A673 (cell line): ENCODE measurements at regions not wholly inside any gene's neighbourhood (a gene's known extent, or its start where the extent isn't known, plus 50 kb on each side); places are given as distances from the start of the nearest gene placed in this dataset.

Experiments used
- BruUV-seq: library from RNA; stranded (reverse); fragments of 400-500 nt; replicated peaks from 2 replicates; lab custom pipeline; 2021; lab: Mats Ljungman, UMichigan
- CTCF ChIA-PET: fragments of 300-600 bp; sonication (Branson Sonifier 250); formaldehyde crosslinking; loops from one replicate; lab custom pipeline; 2022; ENCODE audit warnings: antibody characterized with exemption; lab: Charles Lee
- POLR2A ChIA-PET: fragments of 300-600 bp; sonication (Branson Sonifier 250); formaldehyde crosslinking; loops from one replicate; lab custom pipeline; 2022; ENCODE audit warnings: antibody characterized with exemption; ENCODE audit not compliant: low non-redundant PET; lab: Charles Lee
- DNase-seq: peaks from one replicate; pipeline ENCODE4 v3.0.0-alpha.2; 2015; ENCODE audit warnings: low spot score
- H3K27ac ChIP-seq: fragments of 200-600 bp; sonication (generic); 2 replicates; pipeline ENCODE4 v1.5.1; 2016; ENCODE audit warnings: mixed run types, low read depth, mild to moderate bottlenecking, mixed read lengths, antibody characterized with exemption, low read length; ENCODE audit not compliant: poor library complexity, severe bottlenecking
- H3K27me3 ChIP-seq: fragments of 200-600 bp; sonication (generic); replicated peaks from 2 replicates; pipeline ENCODE4 v1.6.1; 2017; ENCODE audit warnings: mixed run types, low read depth, mild to moderate bottlenecking, mixed read lengths, antibody characterized with exemption, low read length; ENCODE audit not compliant: insufficient read depth, poor library complexity
- H3K36me3 ChIP-seq: fragments of 200-600 bp; sonication (generic); 2 replicates; pipeline ENCODE4 v1.6.1; 2016; ENCODE audit warnings: mixed run types, mild to moderate bottlenecking, mixed read lengths, antibody characterized with exemption, low read length; ENCODE audit not compliant: insufficient read depth, poor library complexity, severe bottlenecking
- H3K4me1 ChIP-seq: fragments of 200-600 bp; sonication (generic); 2 replicates; pipeline ENCODE4 v1.6.1; 2017; ENCODE audit warnings: mixed run types, mild to moderate bottlenecking, mixed read lengths, antibody characterized with exemption, low read length; ENCODE audit not compliant: insufficient read depth, poor library complexity, severe bottlenecking
- H3K4me3 ChIP-seq: fragments of 200-600 bp; sonication (generic); 2 replicates; pipeline ENCODE4 v1.5.1; 2016; ENCODE audit warnings: low read depth, mixed run types, mild to moderate bottlenecking, mixed read lengths, low read length; ENCODE audit not compliant: poor library complexity, severe bottlenecking
- H3K9me3 ChIP-seq: fragments of 200-600 bp; sonication (generic); 2 replicates; pipeline ENCODE4 v1.6.1; 2016; ENCODE audit warnings: mixed run types, low read depth, mild to moderate bottlenecking, mixed read lengths, antibody characterized with exemption, low read length; ENCODE audit not compliant: poor library complexity, severe bottlenecking
- CTCF ChIP-seq: fragments of 300-800, 200-600 bp; sonication (generic); conservative IDR thresholded peaks from 2 replicates; pipeline ENCODE4 v1.5.1; 2017; ENCODE audit warnings: low read depth, mild to moderate bottlenecking, antibody characterized with exemption, low read length, moderate library complexity, mixed read lengths
- EZH2 ChIP-seq: fragments of 200-600 bp; sonication (generic); IDR thresholded peaks from 2 replicates; pipeline ENCODE4 v1.6.1; 2017; ENCODE audit warnings: borderline replicate concordance, low read depth, mild to moderate bottlenecking, mixed read lengths, antibody characterized with exemption, low read length; ENCODE audit not compliant: poor library complexity, severe bottlenecking
- intact Hi-C: fragments of 100-400 bp; cut with micrococcal nuclease; formaldehyde crosslinking; loops from one replicate; pipeline ENCODE4 v1.10.0; 2022; ENCODE audit not compliant: unreplicated experiment

- no TSS peak for BruUV-seq
- peak; percentile 25 for DNase-seq
- no peaks in the 10 kb centered on the region for H3K9me3 ChIP-seq
- H3K27me3 ChIP-seq, result no peaks in the 10 kb centered on the region
- POLR2A ChIA-PET, result no interaction called here
- H3K36me3 ChIP-seq, result no peaks in the 10 kb centered on the region
- intact Hi-C loops, result no loop called here
- H3K27ac ChIP-seq, result no peak overlapping the region
- CTCF ChIA-PET, result no interaction called here
- no peaks in the 10 kb centered on the region for H3K4me1 ChIP-seq
- no peak overlapping the region for H3K4me3 ChIP-seq
- TF ChIP-seq EZH2 (no peak), CTCF (no peak)
These were observed 83.4 kb upstream of the NEDD9 start for GRCh38 chr6:11315743-11316437.

GRCh38 chr6:11313207-11313606 is 80.7 kb upstream of the NEDD9 start:
- no TSS peak for BruUV-seq
- TF ChIP-seq EZH2 (no peak), CTCF (no peak)
- H3K27ac ChIP-seq, result no peak overlapping the region
- H3K9me3 ChIP-seq, result no peaks in the 10 kb centered on the region
- POLR2A ChIA-PET, result no interaction called here
- H3K27me3 ChIP-seq, result no peaks in the 10 kb centered on the region
- DNase-seq, result no peak
- H3K4me3 ChIP-seq, result no peak overlapping the region
- H3K4me1 ChIP-seq, result no peaks in the 10 kb centered on the region
- no peaks in the 10 kb centered on the region for H3K36me3 ChIP-seq
- CTCF ChIA-PET, result no interaction called here
- intact Hi-C loops, result no loop called here

GRCh38 chr6:11311970-11312369 is 79.5 kb upstream of the NEDD9 start:
- Histone ChIP-seq H3K9me3 (no peaks in the 10 kb centered on the region), H3K27ac (no peak overlapping the region), H3K36me3 (no peaks in the 10 kb centered on the region), H3K27me3 (no peaks in the 10 kb centered on the region), H3K4me3 (no peak overlapping the region), H3K4me1 (no peaks in the 10 kb centered on the region)
- POLR2A ChIA-PET, result no interaction called here
- CTCF ChIA-PET, result no interaction called here
- no peak for DNase-seq
- BruUV-seq, result no TSS peak
- intact Hi-C loops, result no loop called here
- TF ChIP-seq EZH2 (no peak), CTCF (no peak)
